ENCODE measurements at regions not wholly inside any gene's neighbourhood (a gene's known extent, or its start where the extent isn't known, plus 50 kb on each side); places are given as distances from the start of the nearest gene placed in this dataset.

GRCh38 chr11:28677721-28678120, 569.5 kb downstream of the METTL15 start:
- Histone ChIP-seq H3F3A (ENCODE audit: insufficient read depth) (no peaks in the 10 kb centered on the region), H3K9me3 (ENCODE audit: insufficient read depth, low read length) (no peaks in the 10 kb centered on the region), H3K9ac (ENCODE audit: low read length) (no peak overlapping the region), H2AFZ (ENCODE audit: low read depth, low read length, severe bottlenecking) (no peak overlapping the region), H3K4me2 (ENCODE audit: low read depth, low read length, poor library complexity, severe bottlenecking) (no peak overlapping the region), H3K79me2 (ENCODE audit: insufficient read depth, low read length) (no peaks in the 10 kb centered on the region), H3K9me2 (replicated peaks; ENCODE audit: insufficient read depth, low read length) (no peaks in the 10 kb centered on the region), H3K4me3 (ENCODE audit: insufficient read depth, low read length, poor library complexity, severe bottlenecking) (no peak overlapping the region), H4K20me1 (ENCODE audit: low read depth, low read length) (no peaks in the 10 kb centered on the region), H3K27me3 (ENCODE audit: low read length) (no peaks in the 10 kb centered on the region), H3K36me3 (ENCODE audit: low read length) (no peaks in the 10 kb centered on the region), H3K27ac (ENCODE audit: low read depth, low read length) (no peak overlapping the region)
- TF ChIP-seq EZH2phosphoT487 (conservative IDR thresholded peaks at IDR 0.05; ENCODE audit: low read length), result no peak
- TF ChIP-seq, protein P1, sequence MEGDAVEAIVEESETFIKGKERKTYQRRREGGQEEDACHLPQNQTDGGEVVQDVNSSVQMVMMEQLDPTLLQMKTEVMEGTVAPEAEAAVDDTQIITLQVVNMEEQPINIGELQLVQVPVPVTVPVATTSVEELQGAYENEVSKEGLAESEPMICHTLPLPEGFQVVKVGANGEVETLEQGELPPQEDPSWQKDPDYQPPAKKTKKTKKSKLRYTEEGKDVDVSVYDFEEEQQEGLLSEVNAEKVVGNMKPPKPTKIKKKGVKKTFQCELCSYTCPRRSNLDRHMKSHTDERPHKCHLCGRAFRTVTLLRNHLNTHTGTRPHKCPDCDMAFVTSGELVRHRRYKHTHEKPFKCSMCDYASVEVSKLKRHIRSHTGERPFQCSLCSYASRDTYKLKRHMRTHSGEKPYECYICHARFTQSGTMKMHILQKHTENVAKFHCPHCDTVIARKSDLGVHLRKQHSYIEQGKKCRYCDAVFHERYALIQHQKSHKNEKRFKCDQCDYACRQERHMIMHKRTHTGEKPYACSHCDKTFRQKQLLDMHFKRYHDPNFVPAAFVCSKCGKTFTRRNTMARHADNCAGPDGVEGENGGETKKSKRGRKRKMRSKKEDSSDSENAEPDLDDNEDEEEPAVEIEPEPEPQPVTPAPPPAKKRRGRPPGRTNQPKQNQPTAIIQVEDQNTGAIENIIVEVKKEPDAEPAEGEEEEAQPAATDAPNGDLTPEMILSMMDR (IDR thresholded peaks at IDR 0.05; ENCODE audit: insufficient read depth, low read length, poor library complexity, severe bottlenecking), result no peak

DNA sequence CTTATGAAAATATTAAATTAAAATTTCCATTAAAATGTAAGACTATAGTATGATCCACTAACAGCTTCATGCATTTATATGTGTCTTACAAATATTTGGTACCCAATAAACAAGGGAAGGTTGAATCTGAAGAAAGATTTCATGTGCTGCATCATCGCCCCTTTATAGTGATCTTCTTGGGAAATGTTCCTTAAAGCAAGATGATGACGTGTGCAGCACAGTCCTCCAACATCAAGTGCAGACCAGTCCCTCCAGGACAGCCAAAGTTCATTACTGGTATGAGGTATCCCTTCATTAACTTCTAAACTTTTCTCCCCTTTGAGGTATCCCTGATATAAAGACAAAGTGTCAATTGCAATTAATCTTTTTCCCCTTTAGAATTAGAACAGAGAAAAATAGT, 567.0 kb downstream of the METTL15 start:
- no peak overlapping the region for H3K27ac ChIP-seq (ENCODE audit: low read depth, low read length)
- H3K9ac ChIP-seq (ENCODE audit: low read length), result no peak overlapping the region
- no peaks in the 10 kb centered on the region for H4K20me1 ChIP-seq (ENCODE audit: low read depth, low read length)
- no peaks in the 10 kb centered on the region for H3K9me3 ChIP-seq (ENCODE audit: insufficient read depth, low read length)
- H2AFZ ChIP-seq (ENCODE audit: low read depth, low read length, severe bottlenecking), result no peak overlapping the region
- H3K79me2 ChIP-seq (ENCODE audit: insufficient read depth, low read length), result no peaks in the 10 kb centered on the region
- H3K36me3 ChIP-seq (ENCODE audit: low read length), result no peaks in the 10 kb centered on the region
- H3K27me3 ChIP-seq (ENCODE audit: low read length), result no peaks in the 10 kb centered on the region
- TF ChIP-seq, protein P1 (IDR thresholded peaks at IDR 0.05; ENCODE audit: insufficient read depth, low read length, poor library complexity, severe bottlenecking), result no peak
- no peak for TF ChIP-seq EZH2phosphoT487 (conservative IDR thresholded peaks at IDR 0.05; ENCODE audit: low read length)
- no peak overlapping the region for H3K4me2 ChIP-seq (ENCODE audit: low read depth, low read length, poor library complexity, severe bottlenecking)
- no peaks in the 10 kb centered on the region for H3K9me2 ChIP-seq (replicated peaks; ENCODE audit: insufficient read depth, low read length)
- H3K4me3 ChIP-seq (ENCODE audit: insufficient read depth, low read length, poor library complexity, severe bottlenecking), result no peak overlapping the region
- no peaks in the 10 kb centered on the region for H3F3A ChIP-seq (ENCODE audit: insufficient read depth)

GRCh38 chr11:28674433-28675103, 566.4 kb downstream of the METTL15 start:
- no peak overlapping the region for H3K4me2 ChIP-seq (ENCODE audit: low read depth, low read length, poor library complexity, severe bottlenecking)
- H3K4me3 ChIP-seq (ENCODE audit: insufficient read depth, low read length, poor library complexity, severe bottlenecking), result no peak overlapping the region
- H4K20me1 ChIP-seq (ENCODE audit: low read depth, low read length), result no peaks in the 10 kb centered on the region
- TF ChIP-seq, protein P1 (IDR thresholded peaks at IDR 0.05; ENCODE audit: insufficient read depth, low read length, poor library complexity, severe bottlenecking), result peak; percentile 36
- no peak for TF ChIP-seq EZH2phosphoT487 (conservative IDR thresholded peaks at IDR 0.05; ENCODE audit: low read length)
- no peaks in the 10 kb centered on the region for H3F3A ChIP-seq (ENCODE audit: insufficient read depth)
- no peaks in the 10 kb centered on the region for H3K27me3 ChIP-seq (ENCODE audit: low read length)
- H3K9ac ChIP-seq (ENCODE audit: low read length), result no peak overlapping the region
- no peak overlapping the region for H3K27ac ChIP-seq (ENCODE audit: low read depth, low read length)
- H3K79me2 ChIP-seq (ENCODE audit: insufficient read depth, low read length), result no peaks in the 10 kb centered on the region
- H3K36me3 ChIP-seq (ENCODE audit: low read length), result no peaks in the 10 kb centered on the region
- no peaks in the 10 kb centered on the region for H3K9me2 ChIP-seq (replicated peaks; ENCODE audit: insufficient read depth, low read length)
- H2AFZ ChIP-seq (ENCODE audit: low read depth, low read length, severe bottlenecking), result no peak overlapping the region
- no peaks in the 10 kb centered on the region for H3K9me3 ChIP-seq (ENCODE audit: insufficient read depth, low read length)

Measured in SU-DHL-6 (cell line).